Mesenchymal stem cell (in vitro differentiated cells and primary cell): ENCODE measurements at regions not wholly inside any gene's neighbourhood (a gene's known extent, or its start where the extent isn't known, plus 50 kb on each side); places are given as distances from the start of the nearest gene placed in this dataset.

Experiments
- DNase-seq: peaks from one replicate; pipeline ENCODE4 v3.0.0-alpha.2; 2013
- H2AFZ ChIP-seq: one replicate; pipeline ENCODE4 v1.6.1; 2013; ENCODE audit warnings: low read depth, mild to moderate bottlenecking, control low read depth, inconsistent platforms, low read length, moderate library complexity
- H2AK5ac ChIP-seq: 2 replicates; pipeline ENCODE4 v1.6.1; 2013; ENCODE audit warnings: low read length, moderate library complexity, mild to moderate bottlenecking, inconsistent platforms; ENCODE audit not compliant: severe bottlenecking
- H2BK120ac ChIP-seq: one replicate; pipeline ENCODE4 v1.6.1; 2013; ENCODE audit warnings: low read depth, mild to moderate bottlenecking, inconsistent platforms, low read length, moderate library complexity
- H2BK12ac ChIP-seq, 2 experiments: one replicate each; pipeline ENCODE4 v1.6.1; 2013; ENCODE audit warnings: inconsistent platforms in 2 of 2, low read length in 2 of 2, mild to moderate bottlenecking in 2 of 2, moderate library complexity in 2 of 2, control low read depth in 1 of 2
- H2BK15ac ChIP-seq: one replicate; pipeline ENCODE4 v1.6.1; 2013; ENCODE audit warnings: mild to moderate bottlenecking, low read depth, inconsistent platforms; ENCODE audit not compliant: poor library complexity, severe bottlenecking
- H2BK5ac ChIP-seq: 2 replicates; pipeline ENCODE4 v1.6.1; 2013; ENCODE audit warnings: low read depth, mild to moderate bottlenecking, low read length, control low read depth, inconsistent platforms; ENCODE audit not compliant: poor library complexity, severe bottlenecking
- H3K14ac ChIP-seq, 2 experiments: one replicate each; pipeline ENCODE4 v1.6.1; 2013; ENCODE audit warnings: inconsistent platforms in 2 of 2, low read length in 2 of 2, control low read depth in 1 of 2, mild to moderate bottlenecking in 1 of 2, moderate library complexity in 1 of 2
- H3K18ac ChIP-seq, 2 experiments: one replicate each; pipeline ENCODE4 v1.6.1; 2013; ENCODE audit warnings: inconsistent platforms in 2 of 2, low read length in 2 of 2, control low read depth in 1 of 2, low read depth in 1 of 2, mild to moderate bottlenecking in 1 of 2
- H3K23ac ChIP-seq, 2 experiments: one replicate each; pipeline ENCODE4 v1.6.1; 2013; ENCODE audit warnings: inconsistent platforms in 2 of 2, low read length in 2 of 2, mild to moderate bottlenecking in 2 of 2, moderate library complexity in 2 of 2, control low read depth in 1 of 2
- H3K27ac ChIP-seq: 2 replicates; pipeline ENCODE4 v1.5.1; 2013; ENCODE audit warnings: mild to moderate bottlenecking, moderate library complexity, low read length, control low read depth, inconsistent platforms; ENCODE audit not compliant: poor library complexity, severe bottlenecking
- H3K27me3 ChIP-seq, 2 experiments: 2 replicates each; pipeline versions ENCODE4 v1.6.1 to v1.7.0; 2013; ENCODE audit warnings: low read length in 2 of 2, mild to moderate bottlenecking in 2 of 2, moderate library complexity in 2 of 2, control low read depth in 1 of 2, inconsistent platforms in 1 of 2; ENCODE audit not compliant: control insufficient read depth in 1 of 2, insufficient read depth in 1 of 2
- H3K36me3 ChIP-seq, 2 experiments: 2 replicates each; pipeline versions ENCODE4 v1.6.1 to v1.7.0; 2013; ENCODE audit warnings: low read length in 2 of 2, control low read depth in 1 of 2, inconsistent platforms in 1 of 2, low read depth in 1 of 2, mild to moderate bottlenecking in 1 of 2; ENCODE audit not compliant: insufficient read depth in 2 of 2, control insufficient read depth in 1 of 2
- H3K4ac ChIP-seq, 2 experiments: one replicate each; pipeline ENCODE4 v1.6.1; 2013; ENCODE audit warnings: inconsistent platforms in 2 of 2, low read length in 2 of 2, mild to moderate bottlenecking in 2 of 2, moderate library complexity in 2 of 2, control low read depth in 1 of 2, low read depth in 1 of 2
- H3K4me1 ChIP-seq: 2 replicates; pipeline ENCODE4 v1.6.1; 2013; ENCODE audit warnings: low read depth, low read length, control low read depth; ENCODE audit not compliant: control insufficient read depth, insufficient read depth
- H3K4me2 ChIP-seq: 2 replicates; pipeline ENCODE4 v1.6.1; 2013; ENCODE audit warnings: low read length, mild to moderate bottlenecking, inconsistent platforms; ENCODE audit not compliant: poor library complexity, severe bottlenecking
- H3K4me3 ChIP-seq, 2 experiments: 2 replicates each; pipeline versions ENCODE4 v1.5.1 to v1.7.0; 2013; ENCODE audit warnings: low read length in 2 of 2, mild to moderate bottlenecking in 2 of 2, control low read depth in 1 of 2, low read depth in 1 of 2; ENCODE audit not compliant: insufficient read depth in 1 of 2
- H3K79me1 ChIP-seq: replicated peaks from 2 replicates; pipeline ENCODE4 v1.6.1; 2013; ENCODE audit warnings: mild to moderate bottlenecking, control low read depth, low read length, inconsistent platforms; ENCODE audit not compliant: poor library complexity, severe bottlenecking
- H3K9ac ChIP-seq: 2 replicates; pipeline ENCODE4 v1.7.0; 2013; ENCODE audit warnings: mild to moderate bottlenecking, low read length, moderate library complexity
- H3K9me3 ChIP-seq: 2 replicates; pipeline ENCODE4 v1.7.0; 2013; ENCODE audit warnings: mild to moderate bottlenecking, low read length; ENCODE audit not compliant: control insufficient read depth
- H4K8ac ChIP-seq: one replicate; pipeline ENCODE4 v1.6.1; 2013; ENCODE audit warnings: inconsistent platforms, mild to moderate bottlenecking, low read length, moderate library complexity
- H4K91ac ChIP-seq: one replicate; pipeline ENCODE4 v1.6.1; 2013; ENCODE audit warnings: mild to moderate bottlenecking, low read length, inconsistent platforms
- WGBS: methylation state at CpG from one replicate; pipeline ENCODE4 v1.1.7; 2013; ENCODE audit warnings: mixed read lengths; 5-methylcytosine and 5-hydroxymethylcytosine counted together

DNA sequence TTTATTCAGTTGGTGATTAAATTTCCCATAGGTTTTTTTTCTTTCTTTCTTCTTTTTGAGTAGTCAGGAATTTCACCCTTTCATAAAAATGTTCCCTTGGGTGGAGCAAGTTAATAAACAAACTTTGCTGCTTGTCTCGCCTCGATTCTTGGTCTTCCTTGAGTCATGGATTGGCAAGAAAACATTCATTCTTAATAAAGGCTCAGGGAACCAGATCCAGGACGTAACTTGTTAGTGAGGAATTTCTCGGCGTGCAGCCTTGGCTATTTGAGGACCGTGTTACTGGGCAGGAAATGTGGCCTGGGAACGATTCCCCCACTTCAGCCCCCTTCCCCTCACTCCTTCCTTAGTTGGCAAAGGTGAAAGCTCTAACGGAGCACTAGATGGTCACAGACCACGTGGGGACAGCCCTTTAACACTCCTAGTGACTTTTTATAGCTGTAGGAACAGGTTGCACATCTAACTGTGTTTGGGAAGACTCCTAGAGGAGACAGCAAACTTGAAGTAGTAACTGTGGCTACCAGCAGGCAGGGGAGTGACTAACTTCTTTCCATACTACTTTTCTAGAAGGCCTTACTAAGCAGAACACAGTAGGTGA, 106.8 kb downstream of the UCHL1 start:
- Histone ChIP-seq H4K91ac (no peak overlapping the region), H3K27ac (no peak overlapping the region), H3K27me3 (peaks cover 13 to 50% of the 10 kb centered on the region in 2 experiments), H2BK15ac (no peak overlapping the region), H3K18ac (no peak overlapping the region), H2BK5ac (no peak overlapping the region), H3K9ac (peak overlapping the region; percentile 52), H2BK12ac (peak overlapping the region in 1 of 2 experiments; percentile 95), H2BK120ac (no peak overlapping the region), H3K4ac (no peak overlapping the region), H3K4me1 (peaks cover 15% of the 10 kb centered on the region), H3K4me3 (no peak overlapping the region), H3K23ac (no peak overlapping the region), H3K36me3 (no peaks in the 10 kb centered on the region), H3K79me1 (no peaks in the 10 kb centered on the region), H4K8ac (no peak overlapping the region), H3K9me3 (no peaks in the 10 kb centered on the region), H2AFZ (no peak overlapping the region), H2AK5ac (no peak overlapping the region), H3K14ac (no peak overlapping the region), H3K4me2 (no peak overlapping the region)
- peak; percentile 53 for DNase-seq
- WGBS, result 26% methylated on average over 7 of the region's 9 CpGs

- peak overlapping the region; percentile 6 for H3K9ac ChIP-seq
- 85% methylated on average over 3 of the region's 3 CpGs for WGBS
- H2BK120ac ChIP-seq, result no peak overlapping the region
- H2BK5ac ChIP-seq, result no peak overlapping the region
- H3K36me3 ChIP-seq, result no peaks in the 10 kb centered on the region
- H4K8ac ChIP-seq, result no peak overlapping the region
- H3K27ac ChIP-seq, result no peak overlapping the region
- no peak overlapping the region for H2AFZ ChIP-seq
- no peak overlapping the region for H2AK5ac ChIP-seq
- H2BK15ac ChIP-seq, result no peak overlapping the region
- H3K23ac ChIP-seq, result no peak overlapping the region
- DNase-seq, result peak; percentile 6
- no peak overlapping the region for H3K14ac ChIP-seq
- no peak overlapping the region for H3K18ac ChIP-seq
- H3K4ac ChIP-seq, result no peak overlapping the region
- H3K79me1 ChIP-seq, result no peaks in the 10 kb centered on the region
- no peak overlapping the region for H4K91ac ChIP-seq
- H3K27me3 ChIP-seq, result peaks cover 7 to 51% of the 10 kb centered on the region in 2 experiments
- no peak overlapping the region for H3K4me3 ChIP-seq
- no peak overlapping the region for H3K4me2 ChIP-seq
- H3K9me3 ChIP-seq, result no peaks in the 10 kb centered on the region
- H3K4me1 ChIP-seq, result peaks cover 15% of the 10 kb centered on the region
- no peak overlapping the region for H2BK12ac ChIP-seq
Observed at GRCh38 chr4:41364876-41365275, 108.1 kb downstream of the UCHL1 start.

DNA sequence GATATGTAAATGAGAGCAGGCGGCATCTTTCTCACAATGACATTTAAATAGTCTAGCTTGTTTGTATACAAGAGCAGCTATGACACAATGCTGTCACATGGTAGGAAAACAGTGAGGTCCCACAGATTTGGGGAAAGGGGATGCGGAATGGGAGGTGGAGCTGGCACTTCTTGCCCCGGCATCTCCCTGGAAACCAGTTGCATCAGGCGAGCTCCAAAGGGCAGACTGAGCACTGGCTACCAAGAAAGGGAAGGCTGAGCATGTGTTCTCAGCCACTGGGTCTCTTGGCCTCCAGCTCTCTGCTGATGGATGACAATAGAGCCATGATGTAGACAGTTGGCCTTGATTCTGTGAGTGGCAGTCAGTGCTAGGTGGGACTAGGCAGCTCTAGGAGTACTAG, 109.0 kb downstream of the UCHL1 start:
- H2BK15ac ChIP-seq, result no peak overlapping the region
- no peaks in the 10 kb centered on the region for H3K79me1 ChIP-seq
- no peak overlapping the region for H3K9ac ChIP-seq
- H4K91ac ChIP-seq, result no peak overlapping the region
- no peak overlapping the region for H3K18ac ChIP-seq
- no peak overlapping the region for H2BK120ac ChIP-seq
- H3K23ac ChIP-seq, result no peak overlapping the region
- H2AFZ ChIP-seq, result no peak overlapping the region
- H3K9me3 ChIP-seq, result no peaks in the 10 kb centered on the region
- no peak overlapping the region for H2BK12ac ChIP-seq
- no peak overlapping the region for H3K4me3 ChIP-seq
- no peak overlapping the region for H3K4ac ChIP-seq
- no peak overlapping the region for H4K8ac ChIP-seq
- H3K4me2 ChIP-seq, result no peak overlapping the region
- no peak overlapping the region for H2AK5ac ChIP-seq
- H3K36me3 ChIP-seq, result no peaks in the 10 kb centered on the region
- WGBS, result 86% methylated on average over 4 of the region's 4 CpGs
- H3K27me3 ChIP-seq, result peaks cover 4 to 49% of the 10 kb centered on the region in 2 experiments
- H3K4me1 ChIP-seq, result peaks cover 11% of the 10 kb centered on the region
- H2BK5ac ChIP-seq, result no peak overlapping the region
- DNase-seq, result no peak
- H3K27ac ChIP-seq, result no peak overlapping the region
- no peak overlapping the region for H3K14ac ChIP-seq

DNA sequence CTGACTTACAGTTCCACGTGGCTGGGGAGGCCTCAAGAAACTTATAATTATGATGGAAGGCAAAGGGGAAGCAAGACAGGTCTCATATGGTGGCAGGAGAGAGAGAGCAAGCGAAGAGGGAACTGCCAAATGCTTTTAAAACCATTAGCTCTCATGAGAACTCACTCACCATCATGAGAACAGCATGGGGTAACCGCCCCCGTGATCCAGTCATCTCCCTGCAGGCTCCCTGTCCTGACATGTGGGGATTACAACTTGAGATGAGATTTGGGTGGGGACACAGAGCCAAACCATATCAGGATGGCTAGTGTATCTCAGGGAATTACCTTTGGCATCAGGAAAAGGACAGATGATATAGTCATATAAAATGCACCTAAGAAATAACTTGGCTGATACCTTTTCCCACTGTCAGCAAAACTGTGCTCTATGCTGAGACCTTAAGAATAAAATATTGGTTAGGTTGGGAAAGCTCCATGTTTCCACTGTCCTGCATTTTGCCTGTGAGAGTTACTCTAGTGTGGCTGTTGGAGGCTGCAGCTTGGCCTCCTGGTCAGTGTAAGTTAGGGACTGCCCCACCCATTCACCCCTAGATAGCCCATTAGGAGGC, 110.3 kb downstream of the UCHL1 start:
- H3K18ac ChIP-seq, result no peak overlapping the region
- H4K8ac ChIP-seq, result no peak overlapping the region

More for the DNA sequence above, 110.3 kb downstream of the UCHL1 start:
- no peak overlapping the region for H2BK5ac ChIP-seq
- no peak overlapping the region for H3K9ac ChIP-seq
- no peak for DNase-seq
- H2AFZ ChIP-seq, result no peak overlapping the region
- H3K14ac ChIP-seq, result no peak overlapping the region
- H3K4ac ChIP-seq, result no peak overlapping the region
- H3K27ac ChIP-seq, result no peak overlapping the region
- H4K91ac ChIP-seq, result no peak overlapping the region
- H3K4me1 ChIP-seq, result peaks cover 2% of the 10 kb centered on the region
- H2BK12ac ChIP-seq, result no peak overlapping the region
- H3K27me3 ChIP-seq, result peaks cover under 1 to 38% of the 10 kb centered on the region in 2 experiments
- H3K23ac ChIP-seq, result no peak overlapping the region
- H3K9me3 ChIP-seq, result no peaks in the 10 kb centered on the region
- H3K36me3 ChIP-seq, result no peaks in the 10 kb centered on the region
- no peak overlapping the region for H3K4me2 ChIP-seq
- H2BK120ac ChIP-seq, result no peak overlapping the region
- WGBS, result 38% methylated on average over 3 of the region's 4 CpGs
- H2BK15ac ChIP-seq, result no peak overlapping the region
- H2AK5ac ChIP-seq, result no peak overlapping the region
- H3K4me3 ChIP-seq, result no peak overlapping the region
- no peaks in the 10 kb centered on the region for H3K79me1 ChIP-seq
